ENCODE measurements at regions not wholly inside any gene's neighbourhood (a gene's known extent, or its start where the extent isn't known, plus 50 kb on each side); places are given as distances from the start of the nearest gene placed in this dataset.

- ChIA-PET POLR2A (no interaction called here), CTCF (no interaction called here)
- H3K27ac ChIP-seq (ENCODE audit: low read length) = no peak overlapping the region
- Mint-ChIP-seq H3K36me3 (no peaks in the 10 kb centered on the region), H3K27me3 (peaks cover 0 to 16% of the 10 kb centered on the region in 2 donors), H3K4me1 (no peaks in the 10 kb centered on the region), H3K9me3 (peaks cover 0 to 4% (median 0%) of the 10 kb centered on the region in 3 donors), H3K27ac (no peak overlapping the region), H3K4me3 (no peak overlapping the region)
- H3K4me3 ChIP-seq (ENCODE audit: control insufficient read depth in 1 of 2, extremely low read depth in 1 of 2, low read length in 1 of 2) = no peak overlapping the region
- ATAC-seq (replicated peaks in 1 of 4) (no peak), DNase-seq (no peak)
- H3K4me1 ChIP-seq (ENCODE audit: control insufficient read depth in 1 of 2, extremely low read depth in 1 of 2, insufficient read depth in 2 of 2, low read length in 2 of 2) = no peaks in the 10 kb centered on the region
- no CpG with 5 or more reads among the region's 2 CpGs for WGBS (ENCODE audit: insufficient coverage)
- no peaks in the 10 kb centered on the region for H3K27me3 ChIP-seq (replicated peaks in 1 of 2; ENCODE audit: control insufficient read depth in 2 of 2, extremely low read depth in 1 of 2, insufficient read depth in 2 of 2, low read length in 1 of 2)
- no peaks in the 10 kb centered on the region for H3K9me3 ChIP-seq
- H3K36me3 ChIP-seq (ENCODE audit: control insufficient read depth in 2 of 2, extremely low read depth in 1 of 2, insufficient read depth in 1 of 2, low read length in 1 of 2) = no peaks in the 10 kb centered on the region
Measured at GRCh38 chr3:73271-73670, 123.3 kb upstream of the CHL1 start.

DNA sequence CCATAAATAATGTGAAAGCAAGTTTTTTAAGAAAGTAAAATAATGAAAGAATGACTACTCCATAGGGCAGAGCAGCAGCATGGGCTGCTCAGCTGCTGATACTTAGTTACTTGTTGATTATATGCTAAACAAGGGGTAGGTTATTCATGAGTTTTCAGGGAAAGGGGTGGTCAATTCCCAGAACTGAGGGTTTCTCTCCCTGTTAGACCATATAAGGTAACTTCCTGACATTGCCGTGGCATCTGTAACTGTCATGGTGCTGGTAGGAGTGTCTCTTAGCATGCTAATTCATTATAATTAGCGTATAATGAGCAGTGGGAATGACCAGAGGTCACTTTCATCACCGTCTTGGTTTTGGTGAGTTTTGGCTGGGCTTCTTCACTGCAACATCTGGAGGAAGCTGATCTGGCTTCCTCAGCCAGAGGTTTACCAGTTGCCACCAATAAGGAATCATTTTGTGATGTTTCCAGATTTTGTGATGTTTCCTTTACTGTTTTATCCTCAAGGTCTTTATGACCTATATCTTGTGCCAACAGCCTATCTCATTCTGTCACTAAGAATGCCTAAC lies 121.8 kb upstream of the CHL1 start:
- WGBS (ENCODE audit: insufficient coverage) = 80% methylated on average over 1 of the region's 3 CpGs
- no peak overlapping the region for H3K4me3 ChIP-seq (ENCODE audit: control insufficient read depth in 1 of 2, extremely low read depth in 1 of 2, low read length in 1 of 2)
- H3K27me3 Mint-ChIP-seq = peaks cover 0 to 16% of the 10 kb centered on the region in 2 donors
- DNase-seq = no peak
- H3K36me3 ChIP-seq (ENCODE audit: control insufficient read depth in 2 of 2, extremely low read depth in 1 of 2, insufficient read depth in 1 of 2, low read length in 1 of 2) = no peaks in the 10 kb centered on the region
- H3K27ac Mint-ChIP-seq = no peak overlapping the region
- no peaks in the 10 kb centered on the region for H3K27me3 ChIP-seq (replicated peaks in 1 of 2; ENCODE audit: control insufficient read depth in 2 of 2, extremely low read depth in 1 of 2, insufficient read depth in 2 of 2, low read length in 1 of 2)
- no peaks in the 10 kb centered on the region for H3K36me3 Mint-ChIP-seq
- H3K27ac ChIP-seq (ENCODE audit: low read length) = no peak overlapping the region
- H3K4me1 Mint-ChIP-seq = no peaks in the 10 kb centered on the region
- ChIA-PET POLR2A (no interaction called here), CTCF (no interaction called here)
- no peak for ATAC-seq (replicated peaks in 1 of 4)
- H3K9me3 ChIP-seq = no peaks in the 10 kb centered on the region
- H3K4me3 Mint-ChIP-seq = no peak overlapping the region
- H3K9me3 Mint-ChIP-seq = peaks cover 0 to 4% (median 0%) of the 10 kb centered on the region in 3 donors
- no peaks in the 10 kb centered on the region for H3K4me1 ChIP-seq (ENCODE audit: control insufficient read depth in 1 of 2, extremely low read depth in 1 of 2, insufficient read depth in 2 of 2, low read length in 2 of 2)

DNA sequence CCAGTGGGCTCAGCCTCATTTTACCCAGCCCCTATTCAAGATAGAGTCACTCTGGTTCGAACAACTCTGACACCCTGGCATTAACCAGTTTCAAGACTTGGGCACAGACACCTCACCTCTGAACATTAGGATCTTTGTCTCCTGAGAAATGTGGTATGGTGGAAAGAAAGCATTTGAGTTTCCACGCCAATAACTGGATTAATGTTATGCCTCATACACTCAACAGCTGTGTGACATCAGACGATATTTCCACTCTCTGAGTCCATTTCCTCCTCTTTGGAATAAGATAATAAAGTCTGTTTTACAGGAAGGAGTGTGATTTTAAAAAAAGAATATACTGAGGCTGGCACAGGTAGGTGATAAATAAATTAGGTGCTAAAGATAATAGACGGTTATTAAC lies 121.3 kb upstream of the CHL1 start:
- ATAC-seq (replicated peaks in 1 of 4) (no peak), DNase-seq (no peak)
- no CpG with 5 or more reads among the region's 4 CpGs for WGBS (ENCODE audit: insufficient coverage)
- Mint-ChIP-seq H3K27ac (no peak overlapping the region), H3K4me3 (no peak overlapping the region), H3K36me3 (no peaks in the 10 kb centered on the region), H3K4me1 (no peaks in the 10 kb centered on the region), H3K27me3 (peaks cover 0 to 16% of the 10 kb centered on the region in 2 donors), H3K9me3 (peaks cover 0 to 7% (median 3%) of the 10 kb centered on the region in 3 donors)
- no peak overlapping the region for H3K4me3 ChIP-seq (ENCODE audit: control insufficient read depth in 1 of 2, extremely low read depth in 1 of 2, low read length in 1 of 2)
- H3K27me3 ChIP-seq (replicated peaks in 1 of 2; ENCODE audit: control insufficient read depth in 2 of 2, extremely low read depth in 1 of 2, insufficient read depth in 2 of 2, low read length in 1 of 2) = no peaks in the 10 kb centered on the region
- no peaks in the 10 kb centered on the region for H3K36me3 ChIP-seq (ENCODE audit: control insufficient read depth in 2 of 2, extremely low read depth in 1 of 2, insufficient read depth in 1 of 2, low read length in 1 of 2)
- no peaks in the 10 kb centered on the region for H3K9me3 ChIP-seq
- POLR2A ChIA-PET = no interaction called here
- CTCF ChIA-PET = no interaction called here
- H3K27ac ChIP-seq (ENCODE audit: low read length) = no peak overlapping the region
- H3K4me1 ChIP-seq (ENCODE audit: control insufficient read depth in 1 of 2, extremely low read depth in 1 of 2, insufficient read depth in 2 of 2, low read length in 2 of 2) = no peaks in the 10 kb centered on the region

GRCh38 chr3:79542-79941 lies 117.0 kb upstream of the CHL1 start:
- no peaks in the 10 kb centered on the region for H3K36me3 Mint-ChIP-seq
- Histone ChIP-seq H3K9me3 (no peaks in the 10 kb centered on the region), H3K36me3 (ENCODE audit: control insufficient read depth in 2 of 2, extremely low read depth in 1 of 2, insufficient read depth in 1 of 2, low read length in 1 of 2) (no peaks in the 10 kb centered on the region), H3K27ac (ENCODE audit: low read length) (no peak overlapping the region), H3K4me3 (ENCODE audit: control insufficient read depth in 1 of 2, extremely low read depth in 1 of 2, low read length in 1 of 2) (no peak overlapping the region), H3K4me1 (ENCODE audit: control insufficient read depth in 1 of 2, extremely low read depth in 1 of 2, insufficient read depth in 2 of 2, low read length in 2 of 2) (no peaks in the 10 kb centered on the region), H3K27me3 (replicated peaks in 1 of 2; ENCODE audit: control insufficient read depth in 2 of 2, extremely low read depth in 1 of 2, insufficient read depth in 2 of 2, low read length in 1 of 2) (no peaks in the 10 kb centered on the region)
- H3K4me3 Mint-ChIP-seq = no peak overlapping the region
- CTCF ChIA-PET = interaction anchor here in 1 of 2 donors (0.6 kb wide), 1 partner anchor 115 kb away, joined by 3 read pairs; no protein-coding TSS in a partner anchor
- no CpG with 5 or more reads among the region's 2 CpGs for WGBS (ENCODE audit: insufficient coverage)
- POLR2A ChIA-PET = no interaction called here
- H3K27ac Mint-ChIP-seq = no peak overlapping the region
- peaks cover 0 to 8% (median 8%) of the 10 kb centered on the region in 3 donors for H3K9me3 Mint-ChIP-seq
- H3K4me1 Mint-ChIP-seq = no peaks in the 10 kb centered on the region
- DNase-seq = no peak
- ATAC-seq (replicated peaks in 1 of 4) = no peak
- H3K27me3 Mint-ChIP-seq = peaks cover 0 to 3% of the 10 kb centered on the region in 2 donors

DNA sequence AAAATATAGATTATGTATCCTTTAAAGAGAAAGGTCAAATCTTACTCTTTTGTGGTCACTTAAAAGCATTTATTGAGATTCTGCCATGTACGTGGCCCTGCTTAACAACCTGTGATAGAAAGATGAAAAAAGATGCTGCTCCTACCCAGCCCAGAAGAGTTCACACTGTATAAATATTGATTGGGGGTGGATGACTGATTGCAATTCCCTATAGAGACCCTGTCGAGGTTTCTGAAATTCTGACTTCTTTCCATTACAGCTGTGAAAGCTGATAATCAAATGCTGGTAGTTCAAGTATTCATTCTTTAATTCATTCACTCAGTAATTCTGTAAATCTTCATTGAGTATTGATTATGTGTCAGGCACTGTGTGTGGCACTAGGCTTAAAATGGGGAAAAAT lies 114.1 kb upstream of the CHL1 start:
- DNase-seq (no peak), ATAC-seq (replicated peaks in 1 of 4) (no peak)
- Histone ChIP-seq H3K4me3 (ENCODE audit: control insufficient read depth in 1 of 2, extremely low read depth in 1 of 2, low read length in 1 of 2) (no peak overlapping the region), H3K9me3 (no peaks in the 10 kb centered on the region), H3K4me1 (ENCODE audit: control insufficient read depth in 1 of 2, extremely low read depth in 1 of 2, insufficient read depth in 2 of 2, low read length in 2 of 2) (no peaks in the 10 kb centered on the region), H3K36me3 (ENCODE audit: control insufficient read depth in 2 of 2, extremely low read depth in 1 of 2, insufficient read depth in 1 of 2, low read length in 1 of 2) (no peaks in the 10 kb centered on the region), H3K27ac (ENCODE audit: low read length) (no peak overlapping the region), H3K27me3 (replicated peaks in 1 of 2; ENCODE audit: control insufficient read depth in 2 of 2, extremely low read depth in 1 of 2, insufficient read depth in 2 of 2, low read length in 1 of 2) (no peaks in the 10 kb centered on the region)
- H3K27ac Mint-ChIP-seq = no peak overlapping the region
- no peaks in the 10 kb centered on the region for H3K36me3 Mint-ChIP-seq
- ChIA-PET CTCF (no interaction called here), POLR2A (no interaction called here)
- WGBS (ENCODE audit: insufficient coverage) = no CpG with 5 or more reads among the region's 2 CpGs
- H3K27me3 Mint-ChIP-seq = peaks cover 0 to 3% of the 10 kb centered on the region in 2 donors
- no peaks in the 10 kb centered on the region for H3K4me1 Mint-ChIP-seq
- peaks cover 0 to 8% (median 8%) of the 10 kb centered on the region in 3 donors for H3K9me3 Mint-ChIP-seq
- H3K4me3 Mint-ChIP-seq = no peak overlapping the region

DNA sequence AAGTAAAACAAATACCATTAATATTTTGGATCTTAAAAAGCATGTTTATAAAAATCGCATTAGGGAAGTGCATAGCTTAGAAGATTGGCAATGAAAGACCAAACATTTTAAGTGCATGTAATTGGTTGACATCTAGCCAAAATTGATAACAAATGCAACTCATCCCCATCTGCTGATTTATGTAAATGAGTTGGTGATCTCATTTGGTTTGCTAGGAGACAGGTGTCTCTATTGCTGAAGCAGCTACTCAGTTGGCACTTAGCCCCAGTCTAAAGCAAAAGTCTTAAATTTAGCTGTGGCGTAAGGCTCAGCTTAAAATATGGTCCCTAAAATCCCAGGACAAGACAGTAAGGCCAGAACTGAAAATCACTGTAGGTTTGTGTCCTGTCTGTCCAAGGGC lies 113.5 kb upstream of the CHL1 start:
- POLR2A ChIA-PET = no interaction called here
- Histone ChIP-seq H3K27ac (ENCODE audit: low read length) (no peak overlapping the region), H3K4me3 (ENCODE audit: control insufficient read depth in 1 of 2, extremely low read depth in 1 of 2, low read length in 1 of 2) (no peak overlapping the region), H3K9me3 (no peaks in the 10 kb centered on the region), H3K4me1 (ENCODE audit: control insufficient read depth in 1 of 2, extremely low read depth in 1 of 2, insufficient read depth in 2 of 2, low read length in 2 of 2) (no peaks in the 10 kb centered on the region), H3K36me3 (ENCODE audit: control insufficient read depth in 2 of 2, extremely low read depth in 1 of 2, insufficient read depth in 1 of 2, low read length in 1 of 2) (no peaks in the 10 kb centered on the region), H3K27me3 (replicated peaks in 1 of 2; ENCODE audit: control insufficient read depth in 2 of 2, extremely low read depth in 1 of 2, insufficient read depth in 2 of 2, low read length in 1 of 2) (no peaks in the 10 kb centered on the region)
- CTCF ChIA-PET = no interaction called here
- H3K36me3 Mint-ChIP-seq = no peaks in the 10 kb centered on the region
- peaks cover 0 to 3% of the 10 kb centered on the region in 2 donors for H3K27me3 Mint-ChIP-seq
- WGBS (ENCODE audit: insufficient coverage) = 88% methylated on average over 1 of the region's 2 CpGs
- ATAC-seq (replicated peaks in 1 of 4) (no peak), DNase-seq (no peak)
- no peak overlapping the region for H3K4me3 Mint-ChIP-seq
- no peaks in the 10 kb centered on the region for H3K4me1 Mint-ChIP-seq
- H3K27ac Mint-ChIP-seq = no peak overlapping the region
- H3K9me3 Mint-ChIP-seq = peaks cover 0 to 8% (median 8%) of the 10 kb centered on the region in 3 donors

DNA sequence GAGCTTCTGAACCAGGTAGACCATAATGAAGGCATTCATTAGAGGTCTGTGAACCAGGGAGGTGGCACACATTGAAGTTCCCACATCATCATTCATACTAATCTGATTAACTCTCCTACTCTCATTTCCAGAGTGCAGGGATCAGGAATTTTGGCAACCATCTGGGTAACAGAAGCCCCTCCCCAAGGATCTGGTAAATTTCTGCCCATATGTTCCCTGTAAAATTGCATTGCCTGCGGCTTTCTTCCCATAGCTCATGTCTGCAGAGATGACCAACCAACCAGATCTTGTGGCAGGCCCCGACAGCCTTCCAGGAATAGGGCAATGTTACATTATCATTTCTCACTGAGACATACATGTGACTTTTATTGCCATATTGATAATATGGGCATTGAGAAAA lies 111.4 kb upstream of the CHL1 start:
- ChIA-PET CTCF (no interaction called here), POLR2A (no interaction called here)
- no peak overlapping the region for H3K27ac ChIP-seq (ENCODE audit: low read length)
- no peaks in the 10 kb centered on the region for H3K4me1 ChIP-seq (ENCODE audit: control insufficient read depth in 1 of 2, extremely low read depth in 1 of 2, insufficient read depth in 2 of 2, low read length in 2 of 2)
- H3K27me3 ChIP-seq (replicated peaks in 1 of 2; ENCODE audit: control insufficient read depth in 2 of 2, extremely low read depth in 1 of 2, insufficient read depth in 2 of 2, low read length in 1 of 2) = no peaks in the 10 kb centered on the region
- Mint-ChIP-seq H3K4me3 (no peak overlapping the region), H3K4me1 (no peaks in the 10 kb centered on the region), H3K36me3 (no peaks in the 10 kb centered on the region), H3K27me3 (peaks cover 0 to 3% of the 10 kb centered on the region in 2 donors), H3K9me3 (peaks cover 0 to 6% (median 5%) of the 10 kb centered on the region in 3 donors), H3K27ac (no peak overlapping the region)
- no peak for ATAC-seq (replicated peaks in 1 of 4)
- no peaks in the 10 kb centered on the region for H3K36me3 ChIP-seq (ENCODE audit: control insufficient read depth in 2 of 2, extremely low read depth in 1 of 2, insufficient read depth in 1 of 2, low read length in 1 of 2)
- no peak for DNase-seq
- no CpG with 5 or more reads among the region's 2 CpGs for WGBS (ENCODE audit: insufficient coverage)
- H3K4me3 ChIP-seq (ENCODE audit: control insufficient read depth in 1 of 2, extremely low read depth in 1 of 2, low read length in 1 of 2) = no peak overlapping the region
- H3K9me3 ChIP-seq = no peaks in the 10 kb centered on the region
